HG02798 (cell line): ENCODE measurements at regions not wholly inside any gene's neighbourhood (a gene's known extent, or its start where the extent isn't known, plus 50 kb on each side); places are given as distances from the start of the nearest gene placed in this dataset.

Source experiments
- ATAC-seq: cut with Tn5 transposase; IDR thresholded peaks from one replicate; pipeline ENCODE4 v1.9.1; 2021; ENCODE audit warnings: mild to moderate bottlenecking; ENCODE audit not compliant: unreplicated experiment, poor library complexity

DNA sequence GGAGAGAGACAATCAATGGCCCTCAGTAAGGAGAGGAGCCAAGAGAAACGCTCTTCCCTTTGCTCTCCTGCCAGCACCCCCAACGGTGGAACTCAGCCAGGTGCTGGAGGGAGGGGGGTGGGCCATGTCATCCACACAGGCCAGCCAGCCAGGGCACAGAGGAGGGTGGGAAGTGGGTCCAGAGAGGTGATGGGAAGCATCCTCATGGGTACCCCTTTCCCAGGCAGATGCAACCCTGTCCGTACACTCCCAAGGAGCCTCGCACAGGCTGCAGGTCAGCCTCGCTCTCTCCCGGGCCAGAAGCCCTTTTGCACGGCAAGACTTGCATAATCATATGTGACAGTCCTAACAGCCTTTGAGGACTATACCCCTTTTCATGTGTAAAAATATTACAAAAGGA lies 142.0 kb upstream of the NAMPT start:
- ATAC-seq: no peak

- ATAC-seq: peak; percentile 92
Measured at GRCh38 chr7:106425017-106425719, 140.4 kb upstream of the NAMPT start.

DNA sequence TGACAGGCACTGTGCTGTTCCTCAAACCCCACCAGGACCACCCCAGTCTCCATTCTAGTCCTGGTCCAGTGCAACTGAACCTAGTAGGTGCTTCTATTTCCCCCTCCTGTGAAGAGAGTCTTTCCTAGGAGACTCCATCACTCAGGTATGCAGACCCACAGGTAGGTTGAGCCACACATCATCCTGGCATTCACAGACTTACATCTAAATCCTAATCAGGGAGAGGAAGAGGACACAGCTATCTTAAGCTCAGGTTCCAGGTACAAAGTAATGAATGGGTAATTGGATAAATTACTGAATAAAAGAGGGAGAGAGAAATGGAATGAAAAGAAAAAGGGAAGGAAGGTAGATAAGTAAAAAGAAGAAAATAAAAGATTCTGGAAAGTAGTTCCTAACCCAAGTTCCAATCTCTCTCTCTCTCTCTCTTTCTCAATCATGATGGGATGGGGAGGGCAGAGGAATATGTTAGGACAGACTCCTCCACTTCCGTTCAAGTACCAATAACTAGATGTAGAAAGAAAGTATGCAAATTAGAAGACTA lies 139.8 kb upstream of the NAMPT start:
- no peak for ATAC-seq

- ATAC-seq: no peak
Measured at GRCh38 chr7:106423821-106424475, 139.2 kb upstream of the NAMPT start.

DNA sequence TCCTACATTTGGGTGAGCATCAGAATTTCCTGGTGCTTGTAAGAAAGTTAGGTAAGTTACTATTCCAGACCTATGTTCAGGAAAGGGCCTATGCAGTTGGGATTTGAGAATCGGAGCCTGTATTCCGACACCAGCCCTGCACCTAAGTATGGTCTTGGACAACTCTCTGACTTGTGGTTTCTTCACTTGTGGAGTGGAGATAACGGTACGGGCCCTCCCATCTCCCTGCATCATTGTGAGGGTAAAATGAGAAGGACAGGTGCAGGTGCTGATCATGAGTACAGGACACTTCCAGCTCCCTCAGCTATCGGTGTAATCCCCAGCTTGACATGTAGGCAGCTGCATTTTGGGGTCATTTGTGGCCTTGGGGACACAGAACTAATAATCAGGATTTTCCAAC lies 138.3 kb upstream of the NAMPT start:
- no peak for ATAC-seq

- ATAC-seq: no peak
Measured at GRCh38 chr7:106421181-106421762, 136.5 kb upstream of the NAMPT start.

DNA sequence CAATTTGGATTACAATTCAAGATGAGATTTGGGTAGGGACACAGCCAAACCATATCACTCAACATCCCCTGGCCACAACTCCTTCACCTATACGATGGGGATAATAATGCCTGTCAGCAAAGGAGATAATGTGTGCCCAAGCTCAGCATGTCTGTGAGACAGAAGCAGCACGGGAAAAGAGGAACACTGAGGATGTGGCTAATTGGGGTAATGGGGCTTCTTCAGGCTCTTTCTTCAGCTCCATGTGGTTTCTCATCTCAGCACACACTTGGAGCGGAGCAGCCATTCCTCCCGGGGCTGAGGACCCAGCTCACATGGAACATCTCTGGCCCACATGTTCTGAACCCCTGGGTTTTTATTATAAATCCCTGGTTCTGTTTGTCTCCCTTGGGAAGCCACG lies 136.0 kb upstream of the NAMPT start:
- no peak for ATAC-seq

GRCh38 chr7:106420210-106420609 lies 135.4 kb upstream of the NAMPT start:
- no peak for ATAC-seq

- ATAC-seq: no peak
Measured at GRCh38 chr7:106419455-106420182, 134.8 kb upstream of the NAMPT start.

DNA sequence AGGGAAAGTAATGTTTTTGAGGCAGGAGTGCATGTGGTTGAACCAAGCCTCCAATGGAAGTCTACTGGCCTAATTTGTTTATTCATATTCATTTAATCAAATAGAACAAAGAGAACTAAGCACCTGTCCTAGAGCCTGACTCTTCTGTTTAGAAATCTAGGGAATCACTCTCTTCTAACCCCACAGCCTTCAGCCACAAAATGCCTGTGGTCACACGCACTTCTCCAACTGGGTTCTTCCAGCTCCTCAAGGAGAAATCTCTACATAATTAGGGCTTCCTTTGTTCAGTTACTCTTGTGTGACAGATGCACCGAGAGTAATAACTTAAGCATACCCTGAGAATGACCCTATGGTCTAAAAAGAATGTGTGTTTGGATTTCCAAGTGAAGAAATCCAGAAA lies 133.7 kb upstream of the NAMPT start:
- ATAC-seq: no peak

- ATAC-seq: no peak
Measured at GRCh38 chr7:106418094-106418493, 133.3 kb upstream of the NAMPT start.

DNA sequence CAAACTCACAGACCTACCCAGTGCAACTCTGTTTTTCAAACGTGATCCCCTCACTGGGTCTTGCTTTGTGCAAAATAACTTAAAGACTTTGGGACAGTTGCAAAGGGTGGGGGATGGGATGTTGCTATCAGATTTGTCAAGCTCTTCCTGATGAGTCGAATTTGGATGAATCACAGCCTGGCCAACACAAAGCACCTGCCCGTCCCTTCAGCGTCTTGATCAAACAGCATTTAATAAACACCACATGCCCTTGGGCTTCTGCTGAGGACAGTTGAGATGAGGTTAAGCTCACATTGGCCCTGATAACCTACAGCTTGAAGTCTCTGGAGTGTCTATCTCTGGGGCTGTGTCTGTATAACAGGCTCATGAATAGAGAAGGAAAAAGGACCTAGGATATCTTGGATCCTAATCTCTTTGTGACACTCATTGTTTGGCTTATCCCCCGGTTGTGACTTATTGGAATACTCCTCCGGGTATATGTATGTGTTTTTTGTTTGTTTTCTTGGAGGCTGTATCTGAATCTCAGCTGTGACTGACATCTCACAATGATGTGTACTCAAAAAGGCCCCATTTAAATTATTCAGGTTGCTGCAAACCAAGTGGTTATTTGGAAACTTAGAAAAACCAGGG lies 132.6 kb upstream of the NAMPT start:
- no peak for ATAC-seq

GRCh38 chr7:106416430-106416829 lies 131.6 kb upstream of the NAMPT start:
- ATAC-seq: no peak

GRCh38 chr7:106415433-106415832 lies 130.7 kb upstream of the NAMPT start:
- ATAC-seq: no peak

GRCh38 chr7:106413446-106413845 lies 128.7 kb upstream of the NAMPT start:
- ATAC-seq: no peak

DNA sequence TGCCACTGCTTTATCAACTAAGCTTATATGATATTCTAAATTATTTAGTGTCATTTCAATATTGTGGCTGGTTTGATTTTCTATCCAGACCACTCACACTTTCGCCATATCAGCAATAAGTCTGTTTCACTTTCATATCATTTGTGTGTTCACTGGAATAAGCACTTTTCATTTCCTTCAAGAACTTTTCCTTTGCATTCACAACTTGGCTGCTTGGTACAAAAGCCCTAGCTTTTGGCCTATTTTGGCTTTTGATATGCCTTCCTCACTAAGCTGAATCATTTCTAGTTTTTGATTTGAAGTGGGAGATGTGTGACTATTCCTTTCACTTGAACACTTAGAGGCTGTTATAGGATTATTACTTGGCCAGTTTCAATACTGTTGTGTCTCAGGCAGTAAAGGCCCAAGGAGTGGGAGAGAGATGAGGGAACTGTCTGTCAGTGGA lies 120.9 kb upstream of the NAMPT start:
- ATAC-seq: peak; percentile 43

DNA sequence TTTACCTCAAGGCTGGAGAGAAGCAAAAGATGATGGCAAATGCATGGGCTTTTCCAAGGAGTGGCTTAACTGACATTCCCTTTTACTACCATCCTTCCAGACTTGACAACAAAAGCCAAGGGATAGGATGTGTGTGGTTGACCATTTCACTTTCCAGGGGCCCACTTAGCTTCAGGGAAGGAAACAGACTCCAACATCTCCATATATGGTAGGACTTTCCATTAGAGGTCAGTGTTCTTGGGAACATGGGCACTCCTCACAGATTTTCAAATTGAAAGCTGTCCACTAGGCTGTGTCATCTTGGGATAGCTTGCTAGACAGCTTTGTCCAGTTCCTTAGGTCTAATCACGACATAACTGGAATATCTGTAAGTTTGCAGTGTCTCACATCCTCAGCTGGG lies 118.1 kb upstream of the NAMPT start:
- no peak for ATAC-seq

- ATAC-seq: no peak
Measured at GRCh38 chr7:106400923-106401322, 116.1 kb upstream of the NAMPT start.

GRCh38 chr7:106398786-106399185 lies 114.0 kb upstream of the NAMPT start:
- no peak for ATAC-seq

GRCh38 chr7:106397994-106398393 lies 113.2 kb upstream of the NAMPT start:
- no peak for ATAC-seq
